GM21390 (cell line): ENCODE measurements at regions not wholly inside any gene's neighbourhood (a gene's known extent, or its start where the extent isn't known, plus 50 kb on each side); places are given as distances from the start of the nearest gene placed in this dataset.

Source experiments
- ATAC-seq: cut with Tn5 transposase; IDR thresholded peaks from one replicate; pipeline ENCODE4 v1.9.1; 2021; ENCODE audit not compliant: unreplicated experiment

- ATAC-seq: no peak
Measured at GRCh38 chr1:38128511-38128910, 81.9 kb upstream of the POU3F1 start.

GRCh38 chr1:38127428-38127827, 80.8 kb upstream of the POU3F1 start:
- no peak for ATAC-seq

GRCh38 chr1:38126970-38127369, 80.4 kb upstream of the POU3F1 start:
- no peak for ATAC-seq

GRCh38 chr1:38125837-38126520, 79.4 kb upstream of the POU3F1 start:
- no peak for ATAC-seq

GRCh38 chr1:38125016-38125415, 78.4 kb upstream of the POU3F1 start:
- no peak for ATAC-seq

GRCh38 chr1:38123356-38124135, 77.0 kb upstream of the POU3F1 start:
- ATAC-seq: no peak

- ATAC-seq: no peak
Measured at GRCh38 chr1:38121231-38121680, 74.7 kb upstream of the POU3F1 start.

GRCh38 chr1:38120552-38121230, 74.1 kb upstream of the POU3F1 start:
- no peak for ATAC-seq

- ATAC-seq: no peak
Measured at GRCh38 chr1:38118976-38119375, 72.4 kb upstream of the POU3F1 start.

- no peak for ATAC-seq
Measured at GRCh38 chr1:38117444-38117887, 70.9 kb upstream of the POU3F1 start.

- no peak for ATAC-seq
Measured at GRCh38 chr1:38115682-38116202, 69.1 kb upstream of the POU3F1 start.

GRCh38 chr1:38115226-38115625, 68.6 kb upstream of the POU3F1 start:
- no peak for ATAC-seq

GRCh38 chr1:38114241-38115026, 67.8 kb upstream of the POU3F1 start:
- ATAC-seq: no peak

- no peak for ATAC-seq
Measured at GRCh38 chr1:38113159-38113666, 66.6 kb upstream of the POU3F1 start.

- ATAC-seq: no peak
Measured at GRCh38 chr1:38111589-38111988, 65.0 kb upstream of the POU3F1 start.

- no peak for ATAC-seq
Measured at GRCh38 chr1:38105267-38105666, 58.7 kb upstream of the POU3F1 start.

- ATAC-seq: no peak
Measured at GRCh38 chr1:38102636-38103035, 56.0 kb upstream of the POU3F1 start.

- no peak for ATAC-seq
Measured at GRCh38 chr1:38101037-38101785, 54.6 kb upstream of the POU3F1 start.

- no peak for ATAC-seq
Measured at GRCh38 chr1:38098101-38098847, 51.7 kb upstream of the POU3F1 start.
